ENCODE measurements at regions not wholly inside any gene's neighbourhood (a gene's known extent, or its start where the extent isn't known, plus 50 kb on each side); places are given as distances from the start of the nearest gene placed in this dataset.

DNA sequence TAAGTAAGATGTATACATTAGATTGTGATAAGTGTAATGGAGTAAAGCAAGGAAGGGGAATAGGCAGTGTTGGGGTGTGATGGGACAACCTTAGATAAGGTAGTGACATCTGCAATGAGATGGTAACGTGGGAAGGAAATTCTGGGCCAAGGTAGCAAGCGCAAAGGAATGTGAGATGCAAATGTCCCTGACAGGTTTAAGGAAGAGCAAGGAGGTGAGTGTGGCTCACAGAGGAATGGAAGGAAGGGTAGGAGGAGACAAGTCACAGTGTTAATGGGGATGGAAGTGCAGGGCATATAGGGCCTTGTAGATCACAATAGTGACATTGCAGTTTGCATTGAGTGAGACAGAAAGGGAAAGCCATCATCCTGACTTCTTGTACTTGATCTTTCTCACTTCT is 170.9 kb upstream of the FAM98A start:
- no peak for DNase-seq (ENCODE audit: low read depth)
- TF ChIP-seq, protein P1, sequence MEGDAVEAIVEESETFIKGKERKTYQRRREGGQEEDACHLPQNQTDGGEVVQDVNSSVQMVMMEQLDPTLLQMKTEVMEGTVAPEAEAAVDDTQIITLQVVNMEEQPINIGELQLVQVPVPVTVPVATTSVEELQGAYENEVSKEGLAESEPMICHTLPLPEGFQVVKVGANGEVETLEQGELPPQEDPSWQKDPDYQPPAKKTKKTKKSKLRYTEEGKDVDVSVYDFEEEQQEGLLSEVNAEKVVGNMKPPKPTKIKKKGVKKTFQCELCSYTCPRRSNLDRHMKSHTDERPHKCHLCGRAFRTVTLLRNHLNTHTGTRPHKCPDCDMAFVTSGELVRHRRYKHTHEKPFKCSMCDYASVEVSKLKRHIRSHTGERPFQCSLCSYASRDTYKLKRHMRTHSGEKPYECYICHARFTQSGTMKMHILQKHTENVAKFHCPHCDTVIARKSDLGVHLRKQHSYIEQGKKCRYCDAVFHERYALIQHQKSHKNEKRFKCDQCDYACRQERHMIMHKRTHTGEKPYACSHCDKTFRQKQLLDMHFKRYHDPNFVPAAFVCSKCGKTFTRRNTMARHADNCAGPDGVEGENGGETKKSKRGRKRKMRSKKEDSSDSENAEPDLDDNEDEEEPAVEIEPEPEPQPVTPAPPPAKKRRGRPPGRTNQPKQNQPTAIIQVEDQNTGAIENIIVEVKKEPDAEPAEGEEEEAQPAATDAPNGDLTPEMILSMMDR (conservative IDR thresholded peaks at IDR 0.05; ENCODE audit: low read depth, low read length) = no peak
- no peak overlapping the region for H3K4me3 ChIP-seq (ENCODE audit: low read depth, low read length)

DNA sequence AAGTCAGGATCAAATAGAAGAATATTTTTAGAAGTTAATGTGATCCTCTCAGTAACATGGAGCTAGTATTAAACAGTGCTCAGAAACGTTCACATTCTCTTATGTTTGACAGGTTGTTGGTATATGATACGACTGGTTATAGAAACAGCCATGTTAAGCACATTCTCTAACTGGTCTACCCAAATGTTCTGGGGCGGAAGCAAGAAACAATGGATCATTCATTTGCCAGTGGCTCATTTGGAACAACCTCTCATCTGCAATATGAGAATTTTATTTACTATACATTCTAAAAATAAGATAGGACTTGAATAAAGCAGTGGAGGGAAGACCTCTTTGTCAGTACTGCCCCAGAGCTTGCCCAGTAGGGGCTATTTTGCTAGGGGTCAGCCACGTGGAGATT is 167.1 kb upstream of the FAM98A start:
- no peak for DNase-seq (ENCODE audit: low read depth)
- H3K4me3 ChIP-seq (ENCODE audit: low read depth, low read length) = no peak overlapping the region
- TF ChIP-seq, protein P1 (conservative IDR thresholded peaks at IDR 0.05; ENCODE audit: low read depth, low read length) = no peak

DNA sequence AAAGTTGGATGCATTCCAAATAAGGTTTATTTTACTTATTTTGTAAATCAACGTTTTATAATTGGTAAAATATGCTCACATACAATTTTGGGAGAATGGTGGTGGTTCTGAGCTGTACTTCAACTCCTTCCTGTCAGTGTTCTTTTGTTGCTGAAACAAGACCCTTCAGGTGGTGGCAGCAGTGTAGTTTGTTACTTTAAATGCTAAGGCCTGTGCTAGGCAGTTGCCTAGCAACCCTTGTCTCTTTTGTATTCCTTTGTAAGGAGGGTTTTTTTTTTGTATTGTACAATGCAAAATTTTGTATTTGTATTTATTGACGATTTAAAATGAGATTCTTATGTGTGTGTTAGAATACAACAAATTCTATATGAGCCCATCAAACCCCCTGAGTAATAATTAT is 166.0 kb upstream of the FAM98A start:
- H3K4me3 ChIP-seq (ENCODE audit: low read depth, low read length) = no peak overlapping the region
- DNase-seq (ENCODE audit: low read depth) = no peak
- TF ChIP-seq, protein P1 (conservative IDR thresholded peaks at IDR 0.05; ENCODE audit: low read depth, low read length) = peak; percentile 21

DNA sequence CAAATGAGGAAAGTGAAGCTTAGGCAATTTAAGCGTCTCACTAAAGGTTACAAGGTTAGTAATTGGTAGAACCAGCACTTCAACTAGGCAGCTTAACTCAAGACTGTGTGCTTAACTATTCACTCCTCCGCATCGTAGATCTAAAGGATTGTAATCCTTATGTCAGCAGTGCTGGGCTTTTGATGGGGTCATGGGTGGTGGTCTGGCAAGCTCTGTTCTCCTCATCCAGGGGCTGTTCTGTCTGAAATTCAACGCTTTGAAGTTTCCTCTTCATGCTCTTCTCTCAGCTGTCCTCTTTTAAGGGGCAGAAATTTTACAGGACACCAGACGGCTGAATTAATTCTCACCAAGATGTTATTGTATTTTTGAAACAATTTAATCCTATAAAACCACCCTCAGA is 165.5 kb upstream of the FAM98A start:
- TF ChIP-seq, protein P1 (conservative IDR thresholded peaks at IDR 0.05; ENCODE audit: low read depth, low read length) = no peak
- DNase-seq (ENCODE audit: low read depth) = no peak

DNA sequence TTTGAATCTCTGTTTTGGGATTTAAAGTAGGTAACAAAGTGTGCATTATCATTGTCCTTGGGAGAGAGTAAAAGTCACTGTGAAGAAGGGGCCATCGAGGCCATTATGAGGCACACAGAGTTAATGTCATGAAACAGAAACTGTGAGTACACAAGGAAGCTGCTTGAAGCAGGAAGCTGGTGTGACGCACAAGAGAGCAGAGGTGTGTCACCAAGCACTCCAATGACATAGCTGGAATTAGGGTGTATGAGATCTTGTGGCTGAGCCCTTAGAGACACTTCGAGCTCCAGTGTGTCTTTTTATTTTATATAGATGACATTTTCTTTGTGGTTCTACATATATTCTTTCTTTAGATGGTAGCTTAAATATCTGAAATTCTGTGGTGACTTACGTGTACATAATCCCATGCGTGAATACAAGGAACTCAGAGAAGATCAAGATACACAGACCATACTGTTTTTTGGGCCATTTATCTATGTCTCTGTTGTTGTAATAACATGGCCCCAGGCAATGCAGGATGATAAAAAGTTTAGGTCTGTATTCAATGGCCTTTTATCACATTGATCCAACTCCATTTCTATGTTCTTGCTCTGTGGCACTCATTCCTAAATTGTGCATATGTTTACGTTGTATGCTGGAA is 164.7 kb upstream of the FAM98A start:
- H3K4me3 ChIP-seq (ENCODE audit: low read depth, low read length) = no peak overlapping the region
- TF ChIP-seq, protein P1 (conservative IDR thresholded peaks at IDR 0.05; ENCODE audit: low read depth, low read length) = no peak
- DNase-seq (ENCODE audit: low read depth) = no peak

More for the DNA sequence above, 165.5 kb upstream of the FAM98A start:
- no peak overlapping the region for H3K4me3 ChIP-seq (ENCODE audit: low read depth, low read length)

DNA sequence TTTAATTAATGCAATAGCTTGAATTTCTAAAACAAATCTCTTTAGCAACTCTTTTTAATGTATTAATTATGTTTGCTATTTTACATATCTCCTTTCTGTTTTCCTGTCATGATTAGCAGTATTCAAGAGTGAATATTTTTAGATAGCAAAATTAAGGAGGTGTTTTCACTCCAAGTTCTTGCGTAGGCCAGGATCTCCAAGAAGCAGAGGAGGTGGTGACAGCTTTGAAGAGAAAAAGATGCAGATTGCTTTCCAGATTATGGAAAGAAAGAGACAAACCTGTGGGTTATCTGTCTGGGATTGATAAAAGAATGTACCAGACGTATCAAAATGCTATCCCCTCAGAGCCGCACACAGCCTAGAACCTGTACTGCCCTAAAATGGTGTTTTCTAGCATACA is 163.5 kb upstream of the FAM98A start:
- no peak for DNase-seq (ENCODE audit: low read depth)

More for the DNA sequence above, 163.5 kb upstream of the FAM98A start:
- TF ChIP-seq, protein P1 (conservative IDR thresholded peaks at IDR 0.05; ENCODE audit: low read depth, low read length) = no peak
- H3K4me3 ChIP-seq (ENCODE audit: low read depth, low read length) = no peak overlapping the region
